Right lobe of liver (tissue), 6 donors: ENCODE measurements at regions not wholly inside any gene's neighbourhood (a gene's known extent, or its start where the extent isn't known, plus 50 kb on each side); places are given as distances from the start of the nearest gene placed in this dataset.
"Not testable (repeated sequence)": the region's sequence is repeated elsewhere in the genome, so short reads cannot be mapped to it uniquely, and the experiment has no call there.

Experiments used
- ATAC-seq, 4 donors: fragments of 200-7000 bp; cut with Tn5 transposase; one replicate each; pipeline ENCODE4 v1.9.1; 2020; ENCODE audit warnings: mild to moderate bottlenecking in 4 of 4, moderate library complexity in 4 of 4
- DNase-seq, 3 donors: peaks; one replicate each; pipeline ENCODE4 v3.0.0-alpha.2; 2020
- H3K27ac ChIP-seq, 3 donors: fragments of 200-600 bp; one replicate each; pipeline ENCODE4 v1.8.0; 2022
- H3K27me3 ChIP-seq, 2 donors: fragments of 200-600 bp; one replicate each; pipeline ENCODE4 v1.8.0; 2022
- H3K36me3 ChIP-seq, 4 donors: fragments of 200-600 bp; sonication (generic) in 1 of 4; one replicate each; pipeline versions ENCODE4 v1.5.1 to v1.8.0; 2017 to 2022; ENCODE audit warnings: control low read depth in 1 of 4
- H3K4me1 ChIP-seq, 4 donors: fragments of 200-600 bp; sonication (generic) in 1 of 4; one replicate each; pipeline versions ENCODE4 v1.5.1 to v1.8.0; 2017 to 2022; ENCODE audit warnings: control low read depth in 1 of 4
- H3K4me3 ChIP-seq, 3 donors: fragments of 200-600 bp; one replicate each; pipeline ENCODE4 v1.8.0; 2022
- H3K9me3 ChIP-seq, 4 donors: fragments of 200-600 bp; sonication (generic) in 1 of 4; one replicate each; pipeline versions ENCODE4 v1.5.1 to v1.8.0; 2017 to 2022; ENCODE audit warnings: control low read depth in 1 of 4
- POLR2A ChIP-seq: fragments of 450-650 bp; IDR thresholded peaks from one replicate; pipeline ENCODE4 v1.6.1; 2017; ENCODE audit warnings: antibody characterized with exemption, mild to moderate bottlenecking
- WGBS: methylation state at CpG from one replicate; pipeline ENCODE4 v1.1.6; 2018; ENCODE audit warnings: low coverage, low lambda C conversion rate; ENCODE audit not compliant: insufficient coverage; ENCODE audit errors: missing lambda C conversion rate; 5-methylcytosine and 5-hydroxymethylcytosine counted together
- intact Hi-C, 2 donors: fragments of 100-400 bp; cut with DNase I; formaldehyde crosslinking; loops; one replicate each; pipeline versions ENCODE4 v1.11.2 to v1.14.1; 2022
- TF ChIP-seq, protein P1 (sequence below), 4 donors: fragments of 200-600 bp in 3 of 4; fragments of 450-650 bp in 1 of 4; IDR thresholded peaks; one replicate each; pipeline versions ENCODE4 v1.5.1 to v1.8.0; 2016 to 2022; ENCODE audit warnings: antibody characterized with exemption in 4 of 4, mild to moderate bottlenecking in 2 of 4
- donor health status: DM: no; HTN: yes; CAD: no.
- donor health status: DM: no; HTN: no; CAD: no.
- donor health status: DM: no; HTN: no; CAD: no.
- donor health status: DM: no; HTN: yes; CAD: no.
- donor health status: DM: no; HTN: yes; CAD: no.

DNA sequence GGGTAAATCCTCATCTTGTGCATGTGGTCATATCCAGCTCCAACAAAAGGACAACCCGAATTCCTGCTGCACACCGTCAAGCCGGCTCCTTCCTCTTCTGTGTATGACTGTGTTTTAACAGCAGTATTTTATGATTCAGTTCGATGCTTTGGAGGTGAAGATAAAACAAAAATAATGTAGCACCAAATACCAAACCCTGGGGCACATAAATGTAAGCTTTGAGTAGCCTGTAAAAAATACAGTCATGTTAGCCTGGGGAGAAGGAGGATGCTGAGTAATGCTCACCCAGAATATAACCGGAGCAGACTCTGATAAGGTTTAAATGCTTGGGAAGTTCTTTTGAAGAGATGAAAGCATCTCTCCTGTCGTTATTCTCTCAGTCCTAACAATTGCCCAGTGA lies 225.0 kb downstream of the SUCLG1 start:
- DNase-seq, result no peak
- no peak for ATAC-seq
- no peak overlapping the region for H3K27ac ChIP-seq
- intact Hi-C loops, result no loop called here
- no peaks in the 10 kb centered on the region for H3K9me3 ChIP-seq
- no peaks in the 10 kb centered on the region for H3K36me3 ChIP-seq
- H3K4me1 ChIP-seq, result no peaks in the 10 kb centered on the region
- H3K4me3 ChIP-seq, result no peak overlapping the region
- no peaks in the 10 kb centered on the region for H3K27me3 ChIP-seq
- TF ChIP-seq, protein P1, sequence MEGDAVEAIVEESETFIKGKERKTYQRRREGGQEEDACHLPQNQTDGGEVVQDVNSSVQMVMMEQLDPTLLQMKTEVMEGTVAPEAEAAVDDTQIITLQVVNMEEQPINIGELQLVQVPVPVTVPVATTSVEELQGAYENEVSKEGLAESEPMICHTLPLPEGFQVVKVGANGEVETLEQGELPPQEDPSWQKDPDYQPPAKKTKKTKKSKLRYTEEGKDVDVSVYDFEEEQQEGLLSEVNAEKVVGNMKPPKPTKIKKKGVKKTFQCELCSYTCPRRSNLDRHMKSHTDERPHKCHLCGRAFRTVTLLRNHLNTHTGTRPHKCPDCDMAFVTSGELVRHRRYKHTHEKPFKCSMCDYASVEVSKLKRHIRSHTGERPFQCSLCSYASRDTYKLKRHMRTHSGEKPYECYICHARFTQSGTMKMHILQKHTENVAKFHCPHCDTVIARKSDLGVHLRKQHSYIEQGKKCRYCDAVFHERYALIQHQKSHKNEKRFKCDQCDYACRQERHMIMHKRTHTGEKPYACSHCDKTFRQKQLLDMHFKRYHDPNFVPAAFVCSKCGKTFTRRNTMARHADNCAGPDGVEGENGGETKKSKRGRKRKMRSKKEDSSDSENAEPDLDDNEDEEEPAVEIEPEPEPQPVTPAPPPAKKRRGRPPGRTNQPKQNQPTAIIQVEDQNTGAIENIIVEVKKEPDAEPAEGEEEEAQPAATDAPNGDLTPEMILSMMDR (IDR thresholded peaks at IDR 0.05), result no peak
- TF ChIP-seq POLR2A, result no peak
- 68% methylated on average over 6 of the region's 6 CpGs for WGBS

DNA sequence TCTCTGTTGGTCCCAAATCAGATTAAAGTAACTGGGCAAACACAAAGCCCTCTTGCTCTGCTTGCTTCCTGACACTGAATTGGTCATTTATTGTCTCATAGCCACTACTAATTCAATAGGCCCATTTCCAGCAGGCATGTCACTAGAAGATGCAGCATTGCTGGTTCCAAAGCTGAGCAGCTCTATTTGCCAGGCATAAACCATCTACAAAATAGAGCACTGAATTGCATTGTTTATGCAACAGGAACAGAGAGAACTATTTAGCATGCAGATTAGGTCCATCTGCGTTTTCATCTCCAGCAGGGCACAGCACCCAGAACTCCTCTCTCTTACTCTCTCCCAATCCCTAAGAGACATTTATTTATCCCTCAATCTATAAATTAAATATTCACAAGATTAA lies 227.6 kb downstream of the SUCLG1 start:
- intact Hi-C loops, result no loop called here
- Histone ChIP-seq H3K4me1 (no peaks in the 10 kb centered on the region), H3K27me3 (no peaks in the 10 kb centered on the region), H3K36me3 (no peaks in the 10 kb centered on the region), H3K4me3 (no peak overlapping the region), H3K9me3 (no peaks in the 10 kb centered on the region), H3K27ac (no peak overlapping the region)
- ATAC-seq, result no peak
- no peak for TF ChIP-seq POLR2A
- TF ChIP-seq, protein P1 (IDR thresholded peaks at IDR 0.05), result no peak
- DNase-seq, result no peak
- WGBS, result 70% methylated on average over 1 of the region's 1 CpG

DNA sequence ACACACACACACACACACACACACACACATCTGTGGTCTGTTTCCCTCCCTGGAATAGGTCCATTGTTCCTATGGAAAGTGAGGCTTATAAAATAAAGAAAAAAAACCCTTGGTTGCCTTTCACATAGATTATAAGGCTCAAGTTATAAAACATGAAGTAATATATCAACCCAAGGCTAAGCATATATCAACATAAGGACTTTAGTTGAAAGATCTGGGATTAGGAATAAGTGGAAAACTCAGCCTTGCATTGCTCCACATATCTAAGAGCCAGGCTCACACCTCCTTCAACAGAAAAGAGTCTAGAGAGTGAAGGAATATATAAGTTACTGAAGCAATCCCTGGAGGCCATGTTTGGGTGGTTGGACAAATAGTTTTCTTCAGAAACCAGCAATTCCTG lies 235.0 kb downstream of the SUCLG1 start:
- no peak for ATAC-seq
- no peak for DNase-seq
- no peak overlapping the region for H3K4me3 ChIP-seq
- no peaks in the 10 kb centered on the region for H3K27me3 ChIP-seq
- H3K27ac ChIP-seq, result no peak overlapping the region
- TF ChIP-seq, protein P1 (IDR thresholded peaks at IDR 0.05), result no peak
- no peak for TF ChIP-seq POLR2A
- no peaks in the 10 kb centered on the region for H3K9me3 ChIP-seq
- intact Hi-C loops, result no loop called here
- no peaks in the 10 kb centered on the region for H3K4me1 ChIP-seq
- no peaks in the 10 kb centered on the region for H3K36me3 ChIP-seq

DNA sequence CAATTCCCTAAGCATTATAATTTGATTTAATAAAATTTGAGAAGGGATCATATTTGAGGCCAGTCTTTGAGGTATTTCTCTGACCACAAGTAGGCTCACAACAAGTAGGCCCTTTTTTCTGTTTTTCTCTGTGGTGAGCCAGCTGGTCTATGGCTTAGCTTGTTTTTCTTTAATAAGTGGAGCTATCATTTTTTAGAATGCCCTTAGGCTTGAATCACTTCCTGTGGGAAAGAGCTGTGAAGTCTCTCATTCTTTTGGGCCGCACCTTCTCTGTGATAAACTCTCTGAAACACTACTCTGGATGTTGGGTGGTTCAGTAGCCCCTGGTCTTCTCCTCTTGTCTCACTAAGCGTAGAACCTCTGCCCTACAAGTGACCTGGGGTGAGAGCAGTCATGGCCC lies 235.9 kb downstream of the SUCLG1 start:
- Histone ChIP-seq H3K27me3 (no peaks in the 10 kb centered on the region), H3K9me3 (no peaks in the 10 kb centered on the region), H3K36me3 (no peaks in the 10 kb centered on the region), H3K4me3 (no peak overlapping the region), H3K27ac (no peak overlapping the region), H3K4me1 (no peaks in the 10 kb centered on the region)
- TF ChIP-seq, protein P1 (IDR thresholded peaks at IDR 0.05), result no peak
- TF ChIP-seq POLR2A, result no peak
- ATAC-seq, result no peak
- no peak for DNase-seq
- intact Hi-C loops, result no loop called here
- 46% methylated on average over 2 of the region's 2 CpGs for WGBS

DNA sequence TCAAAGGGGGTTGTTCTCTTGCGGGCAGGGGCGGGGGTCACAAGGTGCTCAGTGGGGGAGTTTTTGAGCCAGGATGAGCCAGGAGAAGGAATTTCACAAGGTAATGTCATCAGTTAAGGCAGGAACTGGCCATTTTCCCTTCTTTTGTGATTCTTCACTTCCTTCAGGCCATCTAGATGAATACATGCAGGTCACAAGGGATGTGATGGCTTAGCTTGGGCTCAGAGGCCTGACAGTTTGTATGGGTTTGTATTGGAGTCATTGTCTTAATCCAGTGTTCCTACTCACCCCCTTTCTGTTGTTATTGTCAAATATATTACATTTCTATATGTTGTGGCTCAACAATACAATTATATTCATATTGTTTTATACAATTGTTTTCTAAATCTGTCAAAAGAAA lies 238.0 kb downstream of the SUCLG1 start:
- H3K27ac ChIP-seq, H3K36me3 ChIP-seq, ATAC-seq, H3K4me1 ChIP-seq, H3K9me3 ChIP-seq, DNase-seq, H3K27me3 ChIP-seq, intact Hi-C loops, H3K4me3 ChIP-seq: not testable (repeated sequence)
- 72% methylated on average over 2 of the region's 2 CpGs for WGBS
